K562 (cell line): ENCODE measurements at regions not wholly inside any gene's neighbourhood (a gene's known extent, or its start where the extent isn't known, plus 50 kb on each side); places are given as distances from the start of the nearest gene placed in this dataset.

Source experiments
- CREB1 ChIP-seq, 2 experiments: sonication (generic) in 1 of 2; formaldehyde crosslinking in 1 of 2; IDR thresholded peaks; 2 replicates each; pipeline versions ENCODE4 v1.6.1 to v1.8.0; 2012 to 2022; ENCODE audit warnings: inconsistent platforms in 1 of 2, mild to moderate bottlenecking in 1 of 2, missing genetic modification reagents in 1 of 2, moderate library complexity in 1 of 2
- CREB3 ChIP-seq: fragments of 450-650 bp; conservative IDR thresholded peaks from 2 replicates; pipeline ENCODE4 v1.6.1; 2016; ENCODE audit warnings: missing genetic modification characterization, low read depth, mild to moderate bottlenecking, missing compliant biosample characterization, moderate library complexity
- E2F3 ChIP-seq: fragments of 250-450 bp; sonication (Bioruptor Pico); IDR thresholded peaks from 2 replicates; pipeline ENCODE4 v1.4.0; 2020; ENCODE audit warnings: mild to moderate bottlenecking
- ETS1 ChIP-seq: conservative IDR thresholded peaks from 2 replicates; pipeline ENCODE4 v1.6.1; 2011; ENCODE audit warnings: low read depth, mild to moderate bottlenecking, low read length; ENCODE audit not compliant: control insufficient read depth
- FOXK1 ChIP-seq: sonication (generic); formaldehyde crosslinking; IDR thresholded peaks from 2 replicates; pipeline ENCODE4 v1.8.0; 2022; ENCODE audit warnings: missing genetic modification reagents, mild to moderate bottlenecking, borderline replicate concordance
- HES1 ChIP-seq: fragments of 450-650 bp; IDR thresholded peaks from 2 replicates; pipeline ENCODE4 v1.6.1; 2016; ENCODE audit warnings: low read depth, mild to moderate bottlenecking, moderate library complexity
- HMGN3 ChIP-seq: IDR thresholded peaks from 2 replicates; pipeline ENCODE4 v1.6.1; 2011; ENCODE audit warnings: borderline replicate concordance, low read depth, mild to moderate bottlenecking, mixed read lengths, low read length; ENCODE audit not compliant: insufficient read length; ENCODE audit errors: extremely low read depth
- HNRNPLL ChIP-seq: fragments of 200-400 bp; formaldehyde crosslinking; IDR thresholded peaks from 2 replicates; pipeline ENCODE4 v1.6.1; 2017; ENCODE audit warnings: low read length, low read depth, mild to moderate bottlenecking; ENCODE audit not compliant: poor library complexity, severe bottlenecking
- ID3 ChIP-seq, 2 experiments: fragments of 250-450 bp in 1 of 2; fragments of 450-650 bp in 1 of 2; sonication (Bioruptor Pico) in 1 of 2; IDR thresholded peaks; 2 replicates each; pipeline versions ENCODE4 v1.6.1 to v1.8.0; 2016 to 2021; ENCODE audit warnings: mild to moderate bottlenecking in 2 of 2, moderate library complexity in 2 of 2, missing compliant biosample characterization in 1 of 2, missing genetic modification characterization in 1 of 2
- JUN ChIP-seq, 2 experiments: sonication (generic) in 1 of 2; formaldehyde crosslinking in 1 of 2; IDR thresholded peaks; 2 replicates each; pipeline versions ENCODE4 v1.6.1 to v1.8.0; 2012 to 2022; ENCODE audit warnings: borderline replicate concordance in 2 of 2, mild to moderate bottlenecking in 2 of 2, improper control_type of control experiment in 1 of 2, low read depth in 1 of 2, low read length in 1 of 2, missing genetic modification reagents in 1 of 2
- KLF10 ChIP-seq: fragments of 250-450 bp; sonication (Bioruptor Pico); IDR thresholded peaks from 2 replicates; pipeline ENCODE4 v1.6.1; 2021; ENCODE audit warnings: matching md5 sums
- NR0B1 ChIP-seq: fragments of 450-650 bp; IDR thresholded peaks from one replicate; pipeline ENCODE4 v1.6.1; 2018; ENCODE audit warnings: mild to moderate bottlenecking, moderate library complexity; ENCODE audit not compliant: partially characterized antibody
- POLR2A ChIP-seq: fragments of 450-650 bp; conservative IDR thresholded peaks from 2 replicates; pipeline ENCODE4 v1.6.1; 2016
- PTRF ChIP-seq: fragments of 450-650 bp; IDR thresholded peaks from 2 replicates; pipeline ENCODE4 v1.6.1; 2016; ENCODE audit warnings: mild to moderate bottlenecking, missing genetic modification characterization, missing compliant biosample characterization
- RAD21 ChIP-seq, 2 experiments: fragments of 250-450 bp in 1 of 2; fragments of 450-650 bp in 1 of 2; sonication (Bioruptor Pico) in 1 of 2; formaldehyde crosslinking in 1 of 2; IDR thresholded peaks in 1 of 2; conservative IDR thresholded peaks in 1 of 2; 2 replicates each; pipeline versions ENCODE4 v1.4.0 to v1.8.0; 2020 to 2022; ENCODE audit warnings: mild to moderate bottlenecking in 2 of 2, moderate library complexity in 1 of 2
- ZBTB7A ChIP-seq: IDR thresholded peaks from 2 replicates; pipeline ENCODE4 v1.6.1; 2011; ENCODE audit warnings: low read depth, mild to moderate bottlenecking, low read length, moderate library complexity, borderline replicate concordance; ENCODE audit not compliant: control insufficient read depth
- ZNF696 ChIP-seq: fragments of 250-450 bp; sonication (Bioruptor Pico); conservative IDR thresholded peaks from 2 replicates; pipeline ENCODE4 v1.4.0; 2020; ENCODE audit warnings: mild to moderate bottlenecking, moderate library complexity
- ZNF766 ChIP-seq: fragments of 200-800 bp; sonication (Bioruptor generic); conservative IDR thresholded peaks from 2 replicates; pipeline ENCODE4 v1.6.1; 2016; ENCODE audit warnings: missing genetic modification characterization, missing compliant biosample characterization

GRCh38 chr7:29684787-29685650 is 121.3 kb upstream of the WIPF3 start (continued):
- TF ChIP-seq JUN (IDR thresholded peaks at IDR 0.05; ENCODE audit: borderline replicate concordance, low read depth, low read length) (no peak), JUN (CRISPR knock-in tag; IDR thresholded peaks at IDR 0.05; ENCODE audit: borderline replicate concordance) (0 out of 2 replicates have a peak, but pooled peaks have one; percentile 64), RAD21 (CRISPR knock-in tag; conservative IDR thresholded peaks at IDR 0.05 in 1 of 2, IDR thresholded peaks at IDR 0.05 in 1 of 2) (0 out of 4 replicates have a peak, but pooled peaks of 1 of the 2 experiments have one; percentile 5), FOXK1 (no peak), E2F3 (CRISPR knock-in tag) (0 out of 2 replicates have a peak, but pooled peaks have one; percentile 25), HMGN3 (peak; percentile 36), ZNF766 (CRISPR knock-in tag) (no peak), HES1 (no peak), CREB1 (IDR thresholded peaks at IDR 0.05) (no peak), CREB1 (CRISPR knock-in tag; IDR thresholded peaks at IDR 0.05) (no peak), ETS1 (peak; percentile 56; the same call in 1 of the 2 replicates), HNRNPLL (peak; percentile 83), CREB3 (no peak), ZNF696 (CRISPR knock-in tag) (no peak), ID3 (CRISPR knock-in tag; IDR thresholded peaks at IDR 0.05) (no peak), ID3 (tag; IDR thresholded peaks at IDR 0.05) (no peak), POLR2A (peak; percentile 39; the same call in 1 of the 2 replicates), KLF10 (CRISPR knock-in tag) (no peak), NR0B1 (no peak), PTRF (tag) (no peak), ZBTB7A (peak; percentile 61; the same call in 1 of the 2 replicates)
